IMR-90 (cell line): ENCODE measurements at regions not wholly inside any gene's neighbourhood (a gene's known extent, or its start where the extent isn't known, plus 50 kb on each side); places are given as distances from the start of the nearest gene placed in this dataset.

Experiments
- POLR2A ChIP-seq: IDR thresholded peaks from 2 replicates; pipeline ENCODE4 v1.6.1; 2012; ENCODE audit warnings: mild to moderate bottlenecking, low read depth, low read length
- RAD21 ChIP-seq: IDR thresholded peaks from 2 replicates; pipeline ENCODE4 v1.6.1; 2012; ENCODE audit warnings: low read length, improper control_type of control experiment
- TF ChIP-seq, protein P1 (sequence below): conservative IDR thresholded peaks from 2 replicates; pipeline ENCODE4 v1.5.1; 2012; ENCODE audit warnings: mild to moderate bottlenecking, low read depth, low read length, improper control_type of control experiment

DNA sequence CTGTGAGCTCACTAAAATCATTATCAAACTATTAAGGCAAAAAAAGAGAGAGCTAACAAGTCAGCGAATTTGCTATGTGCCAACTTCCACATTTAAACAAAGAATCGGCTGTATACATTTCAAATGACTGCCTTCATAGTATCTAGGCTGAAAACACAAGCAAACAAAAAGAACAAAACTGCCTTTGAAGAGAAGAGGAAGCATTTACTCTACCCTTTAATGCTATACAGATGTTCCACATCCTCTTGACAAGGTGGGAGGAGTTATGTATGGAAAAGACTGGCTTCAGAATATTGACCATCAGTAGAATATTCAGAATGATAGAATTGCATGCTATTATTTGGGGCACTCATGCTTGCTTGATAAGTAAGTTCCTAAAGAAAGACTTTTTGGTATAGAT lies 741.7 kb downstream of the PLCL1 start:
- TF ChIP-seq, protein P1, sequence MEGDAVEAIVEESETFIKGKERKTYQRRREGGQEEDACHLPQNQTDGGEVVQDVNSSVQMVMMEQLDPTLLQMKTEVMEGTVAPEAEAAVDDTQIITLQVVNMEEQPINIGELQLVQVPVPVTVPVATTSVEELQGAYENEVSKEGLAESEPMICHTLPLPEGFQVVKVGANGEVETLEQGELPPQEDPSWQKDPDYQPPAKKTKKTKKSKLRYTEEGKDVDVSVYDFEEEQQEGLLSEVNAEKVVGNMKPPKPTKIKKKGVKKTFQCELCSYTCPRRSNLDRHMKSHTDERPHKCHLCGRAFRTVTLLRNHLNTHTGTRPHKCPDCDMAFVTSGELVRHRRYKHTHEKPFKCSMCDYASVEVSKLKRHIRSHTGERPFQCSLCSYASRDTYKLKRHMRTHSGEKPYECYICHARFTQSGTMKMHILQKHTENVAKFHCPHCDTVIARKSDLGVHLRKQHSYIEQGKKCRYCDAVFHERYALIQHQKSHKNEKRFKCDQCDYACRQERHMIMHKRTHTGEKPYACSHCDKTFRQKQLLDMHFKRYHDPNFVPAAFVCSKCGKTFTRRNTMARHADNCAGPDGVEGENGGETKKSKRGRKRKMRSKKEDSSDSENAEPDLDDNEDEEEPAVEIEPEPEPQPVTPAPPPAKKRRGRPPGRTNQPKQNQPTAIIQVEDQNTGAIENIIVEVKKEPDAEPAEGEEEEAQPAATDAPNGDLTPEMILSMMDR: no peak
- TF ChIP-seq POLR2A (no peak), RAD21 (no peak)
